PC-9 (cell line): ENCODE measurements at regions not wholly inside any gene's neighbourhood (a gene's known extent, or its start where the extent isn't known, plus 50 kb on each side); places are given as distances from the start of the nearest gene placed in this dataset.

Source experiments
- BruUV-seq: library from RNA; stranded (reverse); fragments of 400-500 nt; replicated peaks from 2 replicates; lab custom pipeline; 2021; lab: Mats Ljungman, UMichigan
- CTCF ChIA-PET: fragments of 300-600 bp; sonication (Branson Sonifier 250); formaldehyde crosslinking; loops from one replicate; lab custom pipeline; 2022; ENCODE audit warnings: antibody characterized with exemption; lab: Charles Lee
- POLR2A ChIA-PET: fragments of 300-600 bp; sonication (Branson Sonifier 250); formaldehyde crosslinking; loops from one replicate; lab custom pipeline; 2022; ENCODE audit warnings: antibody characterized with exemption; ENCODE audit not compliant: unreplicated experiment; lab: Charles Lee
- DNase-seq, 2 experiments: peaks; one replicate each; pipeline versions ENCODE4 v3.0.0 to v3.0.0-alpha.2; 2015 to 2022; ENCODE audit warnings: mixed read lengths in 1 of 2
- H2AFZ ChIP-seq: fragments of 200-600 bp; sonication (generic); 2 replicates; pipeline ENCODE4 v1.8.1; 2017; ENCODE audit warnings: antibody characterized with exemption
- H3F3A ChIP-seq: fragments of 200-600 bp; sonication (generic); 2 replicates; pipeline ENCODE4 v1.8.1; 2017; ENCODE audit warnings: antibody characterized with exemption, mild to moderate bottlenecking, low read depth; ENCODE audit not compliant: insufficient read depth
- H3K27ac ChIP-seq: fragments of 200-600 bp; sonication (generic); 2 replicates; pipeline ENCODE4 v1.6.1; 2016; ENCODE audit warnings: mixed run types
- H3K27me3 ChIP-seq: fragments of 200-600 bp; sonication (generic); 2 replicates; pipeline ENCODE4 v1.6.1; 2016; ENCODE audit warnings: low read depth, mixed run types; ENCODE audit not compliant: insufficient read depth
- H3K36me3 ChIP-seq: fragments of 200-600 bp; sonication (generic); 2 replicates; pipeline ENCODE4 v1.6.1; 2016; ENCODE audit warnings: low read depth, mixed run types
- H3K4me1 ChIP-seq: fragments of 200-600 bp; sonication (generic); replicated peaks from 2 replicates; pipeline ENCODE4 v1.6.1; 2016; ENCODE audit warnings: mixed run types; ENCODE audit not compliant: insufficient read depth
- H3K4me2 ChIP-seq: fragments of 200-600 bp; sonication (generic); 2 replicates; pipeline ENCODE4 v1.6.1; 2017; ENCODE audit warnings: mixed run types
- H3K4me3 ChIP-seq: fragments of 200-600 bp; sonication (generic); 2 replicates; pipeline ENCODE4 v1.6.1; 2016; ENCODE audit warnings: mixed run types
- H3K79me2 ChIP-seq: fragments of 200-600 bp; sonication (generic); 2 replicates; pipeline ENCODE4 v1.6.1; 2017; ENCODE audit warnings: low read depth, mixed run types
- H3K9me2 ChIP-seq: fragments of 200-600 bp; sonication (generic); 2 replicates; pipeline ENCODE4 v1.8.1; 2017; ENCODE audit warnings: mild to moderate bottlenecking; ENCODE audit not compliant: insufficient read depth
- H3K9me3 ChIP-seq: fragments of 200-600 bp; sonication (generic); 2 replicates; pipeline ENCODE4 v1.8.1; 2016; ENCODE audit warnings: low read depth; ENCODE audit not compliant: insufficient read depth
- H4K20me1 ChIP-seq: fragments of 200-600 bp; sonication (generic); 2 replicates; pipeline ENCODE4 v1.8.1; 2017; ENCODE audit not compliant: insufficient read depth
- EZH2 ChIP-seq: fragments of 200-600 bp; sonication (generic); IDR thresholded peaks from 2 replicates; pipeline ENCODE4 v1.8.0; 2017; ENCODE audit warnings: antibody characterized with exemption, low read depth
- intact Hi-C: fragments of 100-400 bp; cut with micrococcal nuclease; formaldehyde crosslinking; loops from one replicate; pipeline ENCODE4 v1.10.0; 2022; ENCODE audit not compliant: unreplicated experiment
- TF ChIP-seq, protein P1 (sequence below): fragments of 200-600 bp; sonication (generic); conservative IDR thresholded peaks from 2 replicates; pipeline ENCODE4 v1.6.1; 2017; ENCODE audit warnings: mixed run types, antibody characterized with exemption, mild to moderate bottlenecking, moderate library complexity

DNA sequence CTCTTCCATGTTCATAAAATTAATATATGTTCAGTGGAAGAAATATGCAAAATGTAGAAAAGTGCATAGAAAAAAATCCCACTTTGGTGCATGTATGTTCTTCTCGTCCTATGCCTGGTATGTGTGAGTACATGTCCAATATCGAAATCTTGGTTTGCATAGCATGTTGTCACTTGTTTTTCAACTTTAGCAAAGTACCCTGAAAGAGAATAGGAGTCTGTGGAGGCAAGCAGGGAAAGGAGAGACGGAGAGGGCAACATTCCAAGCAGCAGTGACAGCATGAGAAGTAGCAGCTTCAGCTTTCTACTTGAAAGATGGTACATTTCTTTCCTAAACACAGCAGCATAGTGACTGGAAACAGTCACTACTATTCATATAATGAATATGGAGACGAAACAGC is 56.8 kb upstream of the CACNA2D3 start:
- ChIA-PET CTCF (no interaction called here), POLR2A (no interaction called here)
- no peak for DNase-seq
- no peak overlapping the region for H2AFZ ChIP-seq
- H3K9me3 ChIP-seq = no peaks in the 10 kb centered on the region
- TF ChIP-seq, protein P1, sequence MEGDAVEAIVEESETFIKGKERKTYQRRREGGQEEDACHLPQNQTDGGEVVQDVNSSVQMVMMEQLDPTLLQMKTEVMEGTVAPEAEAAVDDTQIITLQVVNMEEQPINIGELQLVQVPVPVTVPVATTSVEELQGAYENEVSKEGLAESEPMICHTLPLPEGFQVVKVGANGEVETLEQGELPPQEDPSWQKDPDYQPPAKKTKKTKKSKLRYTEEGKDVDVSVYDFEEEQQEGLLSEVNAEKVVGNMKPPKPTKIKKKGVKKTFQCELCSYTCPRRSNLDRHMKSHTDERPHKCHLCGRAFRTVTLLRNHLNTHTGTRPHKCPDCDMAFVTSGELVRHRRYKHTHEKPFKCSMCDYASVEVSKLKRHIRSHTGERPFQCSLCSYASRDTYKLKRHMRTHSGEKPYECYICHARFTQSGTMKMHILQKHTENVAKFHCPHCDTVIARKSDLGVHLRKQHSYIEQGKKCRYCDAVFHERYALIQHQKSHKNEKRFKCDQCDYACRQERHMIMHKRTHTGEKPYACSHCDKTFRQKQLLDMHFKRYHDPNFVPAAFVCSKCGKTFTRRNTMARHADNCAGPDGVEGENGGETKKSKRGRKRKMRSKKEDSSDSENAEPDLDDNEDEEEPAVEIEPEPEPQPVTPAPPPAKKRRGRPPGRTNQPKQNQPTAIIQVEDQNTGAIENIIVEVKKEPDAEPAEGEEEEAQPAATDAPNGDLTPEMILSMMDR = no peak
- no peak for TF ChIP-seq EZH2
- H3K27me3 ChIP-seq = peaks cover 13% of the 10 kb centered on the region
- no peaks in the 10 kb centered on the region for H3K4me1 ChIP-seq
- H3K4me2 ChIP-seq = no peak overlapping the region
- no peak overlapping the region for H3K4me3 ChIP-seq
- no TSS peak for BruUV-seq
- intact Hi-C loops = no loop called here
- no peaks in the 10 kb centered on the region for H3K36me3 ChIP-seq
- no peaks in the 10 kb centered on the region for H3K79me2 ChIP-seq
- H3K27ac ChIP-seq = no peak overlapping the region
- H4K20me1 ChIP-seq = no peaks in the 10 kb centered on the region
- H3K9me2 ChIP-seq = no peaks in the 10 kb centered on the region
- H3F3A ChIP-seq = no peaks in the 10 kb centered on the region

DNA sequence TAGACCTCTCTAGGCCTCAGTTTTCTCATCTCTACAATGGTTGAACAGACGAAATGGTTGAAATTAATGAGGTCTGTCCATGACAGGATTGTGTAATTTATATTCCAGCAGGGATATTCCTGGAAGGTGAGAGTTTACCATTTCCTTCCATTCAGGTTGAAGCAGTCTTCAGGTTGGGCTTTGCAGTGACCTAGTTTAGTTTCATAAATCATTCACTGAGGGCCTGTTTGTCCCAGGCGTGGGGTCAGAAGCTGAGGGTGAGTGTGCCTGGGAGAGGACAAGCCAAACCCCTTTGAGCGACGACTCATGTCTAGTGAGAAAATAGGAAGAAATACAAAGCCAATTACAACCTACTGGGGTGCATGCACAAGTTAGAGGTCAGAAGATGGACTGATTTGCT is 57.2 kb upstream of the CACNA2D3 start:
- no TSS peak for BruUV-seq
- Histone ChIP-seq H3K4me3 (no peak overlapping the region), H4K20me1 (no peaks in the 10 kb centered on the region), H3K27ac (no peak overlapping the region), H3K4me2 (no peak overlapping the region), H3K36me3 (no peaks in the 10 kb centered on the region), H2AFZ (no peak overlapping the region), H3K79me2 (no peaks in the 10 kb centered on the region), H3K27me3 (peaks cover 13% of the 10 kb centered on the region), H3K9me3 (no peaks in the 10 kb centered on the region), H3F3A (no peaks in the 10 kb centered on the region), H3K9me2 (no peaks in the 10 kb centered on the region), H3K4me1 (no peaks in the 10 kb centered on the region)
- ChIA-PET CTCF (no interaction called here), POLR2A (no interaction called here)
- no peak for DNase-seq
- no peak for TF ChIP-seq EZH2
- TF ChIP-seq, protein P1 = no peak
- intact Hi-C loops = no loop called here

DNA sequence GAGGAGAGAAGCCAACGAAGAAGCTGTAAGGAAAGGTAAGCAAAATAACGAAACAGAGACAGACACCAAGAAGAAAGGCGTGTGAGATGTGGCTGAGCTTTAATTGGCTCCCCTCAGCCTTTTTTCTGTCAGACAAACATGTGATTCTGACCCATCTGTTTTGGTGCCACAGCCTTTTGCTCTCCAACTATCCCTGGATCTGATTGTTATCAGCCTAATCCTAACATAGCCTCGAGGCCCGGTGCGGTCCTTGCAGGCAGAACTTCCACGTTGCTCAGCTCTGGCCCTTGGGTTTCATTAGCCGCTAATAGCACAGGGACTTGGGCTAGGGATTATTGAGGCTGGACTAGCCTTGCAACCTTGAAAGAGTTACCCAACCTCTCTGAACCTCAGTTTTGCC is 57.9 kb upstream of the CACNA2D3 start:
- Histone ChIP-seq H3K9me3 (no peaks in the 10 kb centered on the region), H3K4me1 (no peaks in the 10 kb centered on the region), H2AFZ (no peak overlapping the region), H4K20me1 (no peaks in the 10 kb centered on the region), H3K36me3 (no peaks in the 10 kb centered on the region), H3K9me2 (no peaks in the 10 kb centered on the region), H3K4me2 (no peak overlapping the region), H3K27ac (no peak overlapping the region), H3F3A (no peaks in the 10 kb centered on the region), H3K27me3 (peaks cover 13% of the 10 kb centered on the region), H3K79me2 (no peaks in the 10 kb centered on the region), H3K4me3 (no peak overlapping the region)
- ChIA-PET CTCF (no interaction called here), POLR2A (no interaction called here)
- no TSS peak for BruUV-seq
- DNase-seq = no peak
- TF ChIP-seq EZH2 = no peak
- TF ChIP-seq, protein P1 = no peak
- intact Hi-C loops = no loop called here
